ENCODE measurements at regions not wholly inside any gene's neighbourhood (a gene's known extent, or its start where the extent isn't known, plus 50 kb on each side); places are given as distances from the start of the nearest gene placed in this dataset.

DNA sequence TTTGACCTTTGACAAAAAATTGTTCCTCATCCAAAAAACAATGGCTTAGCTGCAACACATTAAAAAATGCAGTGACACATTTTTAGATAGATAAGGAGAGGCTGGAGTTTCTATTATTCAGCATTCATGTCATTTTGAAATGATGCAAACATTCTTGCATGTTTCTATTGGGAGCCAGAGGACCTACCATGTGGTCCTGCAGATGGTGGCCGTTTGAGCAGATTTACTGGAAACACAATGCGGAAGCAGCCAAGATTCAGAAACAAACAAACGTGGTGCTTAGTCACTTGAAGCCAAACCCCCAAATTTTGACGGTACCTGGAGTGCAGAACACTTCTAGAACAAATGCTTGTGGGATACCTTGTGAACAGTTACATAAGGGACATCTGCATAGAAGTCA is 456.7 kb downstream of the PCDH18 start:
- Histone ChIP-seq H3K9ac (ENCODE audit: low read length) (no peak overlapping the region), H3K4me2 (ENCODE audit: low read length, poor library complexity, severe bottlenecking) (no peak overlapping the region), H2AK5ac (ENCODE audit: low read length, severe bottlenecking) (no peak overlapping the region), H3K27me3 (ENCODE audit: control insufficient read depth in 1 of 2, insufficient read depth in 1 of 2, low read length in 2 of 2) (no peaks in the 10 kb centered on the region), H2BK120ac (ENCODE audit: low read depth, low read length) (no peak overlapping the region), H3K27ac (ENCODE audit: low read length, poor library complexity, severe bottlenecking) (no peak overlapping the region), H3K9me3 (ENCODE audit: control insufficient read depth, low read length) (peaks cover 17% of the 10 kb centered on the region), H3K4me1 (ENCODE audit: control insufficient read depth, insufficient read depth, low read depth, low read length) (no peaks in the 10 kb centered on the region), H2BK12ac (ENCODE audit: low read length in 2 of 2) (no peak overlapping the region), H2BK5ac (ENCODE audit: low read depth, low read length, poor library complexity, severe bottlenecking) (no peak overlapping the region), H4K91ac (ENCODE audit: low read length) (no peak overlapping the region), H3K36me3 (ENCODE audit: control insufficient read depth in 1 of 2, insufficient read depth in 2 of 2, low read depth in 1 of 2, low read length in 2 of 2) (peaks cover 0 to 14% of the 10 kb centered on the region in 2 experiments), H3K4me3 (ENCODE audit: insufficient read depth in 1 of 2, low read depth in 1 of 2, low read length in 2 of 2) (no peak overlapping the region), H3K14ac (ENCODE audit: low read length in 2 of 2) (no peak overlapping the region), H3K18ac (ENCODE audit: low read depth in 1 of 2, low read length in 2 of 2) (no peak overlapping the region), H3K79me1 (replicated peaks; ENCODE audit: low read length, poor library complexity, severe bottlenecking) (no peaks in the 10 kb centered on the region), H2AFZ (ENCODE audit: low read depth, low read length) (no peak overlapping the region), H2BK15ac (ENCODE audit: low read depth, poor library complexity, severe bottlenecking) (no peak overlapping the region), H3K4ac (ENCODE audit: low read depth in 1 of 2, low read length in 2 of 2) (no peak overlapping the region), H3K23ac (ENCODE audit: low read length in 2 of 2) (no peak overlapping the region), H4K8ac (ENCODE audit: low read length) (no peak overlapping the region)
- DNase-seq = no peak
- 86% methylated on average over 4 of the region's 4 CpGs for WGBS

DNA sequence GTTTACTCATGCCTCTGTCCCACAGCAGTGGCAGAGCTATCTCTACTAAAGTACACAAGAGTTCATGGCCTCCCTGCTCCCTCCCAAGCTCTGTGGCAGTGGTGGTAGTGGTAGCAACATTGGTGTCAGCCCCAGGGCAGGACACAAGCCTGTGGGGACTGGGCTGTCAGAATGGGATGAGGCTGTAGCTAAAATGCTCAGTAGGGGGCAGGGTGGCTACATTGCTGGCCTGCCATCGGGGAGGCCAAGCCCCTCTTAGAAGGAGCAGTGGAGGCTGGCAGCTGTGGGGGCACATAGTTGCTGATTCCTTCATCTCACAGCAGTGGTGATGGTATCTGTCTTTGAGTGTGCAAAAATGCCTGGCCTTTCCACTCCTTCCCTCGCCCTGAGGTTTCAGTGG is 461.7 kb downstream of the PCDH18 start:
- H3K9ac ChIP-seq (ENCODE audit: low read length) = no peak overlapping the region
- no peaks in the 10 kb centered on the region for H3K79me1 ChIP-seq (replicated peaks; ENCODE audit: low read length, poor library complexity, severe bottlenecking)
- H4K91ac ChIP-seq (ENCODE audit: low read length) = no peak overlapping the region
- peaks cover 0 to 13% of the 10 kb centered on the region in 2 experiments for H3K36me3 ChIP-seq (ENCODE audit: control insufficient read depth in 1 of 2, insufficient read depth in 2 of 2, low read depth in 1 of 2, low read length in 2 of 2)
- H3K27ac ChIP-seq (ENCODE audit: low read length, poor library complexity, severe bottlenecking) = no peak overlapping the region
- no peak overlapping the region for H2AK5ac ChIP-seq (ENCODE audit: low read length, severe bottlenecking)
- no peak overlapping the region for H3K14ac ChIP-seq (ENCODE audit: low read length in 2 of 2)
- no peak overlapping the region for H2BK15ac ChIP-seq (ENCODE audit: low read depth, poor library complexity, severe bottlenecking)
- no peak overlapping the region for H2BK120ac ChIP-seq (ENCODE audit: low read depth, low read length)
- H3K18ac ChIP-seq (ENCODE audit: low read depth in 1 of 2, low read length in 2 of 2) = peak overlapping the region in 1 of 2 experiments; percentile 25
- no peak overlapping the region for H2BK5ac ChIP-seq (ENCODE audit: low read depth, low read length, poor library complexity, severe bottlenecking)
- no peak for DNase-seq
- no peak overlapping the region for H3K4ac ChIP-seq (ENCODE audit: low read depth in 1 of 2, low read length in 2 of 2)
- 94% methylated on average over 2 of the region's 2 CpGs for WGBS
- no peak overlapping the region for H4K8ac ChIP-seq (ENCODE audit: low read length)
- no peak overlapping the region for H3K4me2 ChIP-seq (ENCODE audit: low read length, poor library complexity, severe bottlenecking)
- H3K27me3 ChIP-seq (ENCODE audit: control insufficient read depth in 1 of 2, insufficient read depth in 1 of 2, low read length in 2 of 2) = no peaks in the 10 kb centered on the region
- no peak overlapping the region for H2BK12ac ChIP-seq (ENCODE audit: low read length in 2 of 2)
- no peaks in the 10 kb centered on the region for H3K4me1 ChIP-seq (ENCODE audit: control insufficient read depth, insufficient read depth, low read depth, low read length)
- H3K23ac ChIP-seq (ENCODE audit: low read length in 2 of 2) = no peak overlapping the region
- no peak overlapping the region for H3K4me3 ChIP-seq (ENCODE audit: insufficient read depth in 1 of 2, low read depth in 1 of 2, low read length in 2 of 2)
- H3K9me3 ChIP-seq (ENCODE audit: control insufficient read depth, low read length) = peaks cover 2% of the 10 kb centered on the region
- H2AFZ ChIP-seq (ENCODE audit: low read depth, low read length) = no peak overlapping the region

DNA sequence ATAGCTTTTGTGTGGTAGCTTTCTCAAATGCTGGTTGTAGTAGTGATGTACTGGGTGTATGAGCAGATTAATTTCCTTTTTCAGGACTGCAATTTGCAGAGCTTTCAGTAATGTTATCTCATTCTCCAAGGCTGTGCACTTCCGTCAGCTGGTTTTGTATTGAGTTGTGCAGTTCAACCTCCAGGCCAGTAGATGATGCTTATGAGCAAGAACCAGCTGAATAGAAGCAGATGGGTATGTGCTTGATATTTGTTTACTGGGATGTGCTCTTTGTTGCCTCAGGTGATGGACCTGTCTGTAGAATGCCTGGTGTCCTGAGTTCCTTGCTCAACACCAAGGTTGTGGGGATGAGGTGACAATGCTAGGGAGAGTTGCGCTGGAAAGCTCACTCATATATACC is 462.8 kb downstream of the PCDH18 start:
- Histone ChIP-seq H4K91ac (ENCODE audit: low read length) (no peak overlapping the region), H2BK15ac (ENCODE audit: low read depth, poor library complexity, severe bottlenecking) (no peak overlapping the region), H3K4ac (ENCODE audit: low read depth in 1 of 2, low read length in 2 of 2) (no peak overlapping the region), H4K8ac (ENCODE audit: low read length) (no peak overlapping the region), H2BK5ac (ENCODE audit: low read depth, low read length, poor library complexity, severe bottlenecking) (no peak overlapping the region), H2BK12ac (ENCODE audit: low read length in 2 of 2) (no peak overlapping the region), H3K9ac (ENCODE audit: low read length) (no peak overlapping the region), H2AFZ (ENCODE audit: low read depth, low read length) (no peak overlapping the region), H3K18ac (ENCODE audit: low read depth in 1 of 2, low read length in 2 of 2) (no peak overlapping the region), H3K4me2 (ENCODE audit: low read length, poor library complexity, severe bottlenecking) (no peak overlapping the region), H3K9me3 (ENCODE audit: control insufficient read depth, low read length) (no peaks in the 10 kb centered on the region), H3K4me1 (ENCODE audit: control insufficient read depth, insufficient read depth, low read depth, low read length) (no peaks in the 10 kb centered on the region), H3K79me1 (replicated peaks; ENCODE audit: low read length, poor library complexity, severe bottlenecking) (no peaks in the 10 kb centered on the region), H3K27me3 (ENCODE audit: control insufficient read depth in 1 of 2, insufficient read depth in 1 of 2, low read length in 2 of 2) (no peaks in the 10 kb centered on the region), H3K36me3 (ENCODE audit: control insufficient read depth in 1 of 2, insufficient read depth in 2 of 2, low read depth in 1 of 2, low read length in 2 of 2) (peaks cover 0 to 9% of the 10 kb centered on the region in 2 experiments), H3K27ac (ENCODE audit: low read length, poor library complexity, severe bottlenecking) (no peak overlapping the region), H3K4me3 (ENCODE audit: insufficient read depth in 1 of 2, low read depth in 1 of 2, low read length in 2 of 2) (no peak overlapping the region), H3K23ac (ENCODE audit: low read length in 2 of 2) (no peak overlapping the region), H2BK120ac (ENCODE audit: low read depth, low read length) (no peak overlapping the region), H3K14ac (ENCODE audit: low read length in 2 of 2) (no peak overlapping the region), H2AK5ac (ENCODE audit: low read length, severe bottlenecking) (no peak overlapping the region)
- no peak for DNase-seq
- 100% methylated on average over 2 of the region's 2 CpGs for WGBS

DNA sequence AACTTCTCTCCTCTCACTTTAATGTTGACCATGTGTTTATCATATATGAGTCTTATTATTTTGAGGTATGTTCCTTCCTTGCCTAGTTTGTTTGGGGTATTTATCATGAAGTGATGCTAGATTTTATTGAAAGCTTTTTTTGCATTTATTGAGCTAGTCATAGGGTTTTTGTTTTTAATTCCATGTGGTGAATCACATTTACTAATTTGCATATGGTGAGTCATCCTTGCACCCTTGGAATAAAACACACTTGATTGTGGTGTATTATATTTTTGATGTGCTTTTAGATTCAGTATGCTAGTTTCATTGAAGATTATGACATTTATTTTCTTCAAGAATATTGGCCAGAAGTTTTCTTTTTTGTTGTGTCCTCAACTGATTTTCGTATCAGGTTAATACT is 464.6 kb downstream of the PCDH18 start:
- Histone ChIP-seq H2BK12ac (ENCODE audit: low read length in 2 of 2) (no peak overlapping the region), H2BK120ac (ENCODE audit: low read depth, low read length) (no peak overlapping the region)
- 100% methylated on average over 1 of the region's 1 CpG for WGBS

More for the DNA sequence above, 464.6 kb downstream of the PCDH18 start:
- Histone ChIP-seq H3K27me3 (ENCODE audit: control insufficient read depth in 1 of 2, insufficient read depth in 1 of 2, low read length in 2 of 2) (no peaks in the 10 kb centered on the region), H3K4ac (ENCODE audit: low read depth in 1 of 2, low read length in 2 of 2) (no peak overlapping the region), H3K9ac (ENCODE audit: low read length) (no peak overlapping the region), H3K9me3 (ENCODE audit: control insufficient read depth, low read length) (no peaks in the 10 kb centered on the region), H4K8ac (ENCODE audit: low read length) (no peak overlapping the region), H3K4me3 (ENCODE audit: insufficient read depth in 1 of 2, low read depth in 1 of 2, low read length in 2 of 2) (no peak overlapping the region), H3K4me1 (ENCODE audit: control insufficient read depth, insufficient read depth, low read depth, low read length) (no peaks in the 10 kb centered on the region), H3K14ac (ENCODE audit: low read length in 2 of 2) (no peak overlapping the region), H2BK5ac (ENCODE audit: low read depth, low read length, poor library complexity, severe bottlenecking) (no peak overlapping the region), H3K4me2 (ENCODE audit: low read length, poor library complexity, severe bottlenecking) (no peak overlapping the region), H2AK5ac (ENCODE audit: low read length, severe bottlenecking) (no peak overlapping the region), H3K79me1 (replicated peaks; ENCODE audit: low read length, poor library complexity, severe bottlenecking) (no peaks in the 10 kb centered on the region), H2BK15ac (ENCODE audit: low read depth, poor library complexity, severe bottlenecking) (no peak overlapping the region), H2AFZ (ENCODE audit: low read depth, low read length) (no peak overlapping the region), H3K27ac (ENCODE audit: low read length, poor library complexity, severe bottlenecking) (no peak overlapping the region), H3K36me3 (ENCODE audit: control insufficient read depth in 1 of 2, insufficient read depth in 2 of 2, low read depth in 1 of 2, low read length in 2 of 2) (peaks cover 0 to 16% of the 10 kb centered on the region in 2 experiments), H3K23ac (ENCODE audit: low read length in 2 of 2) (no peak overlapping the region), H4K91ac (ENCODE audit: low read length) (no peak overlapping the region), H3K18ac (ENCODE audit: low read depth in 1 of 2, low read length in 2 of 2) (no peak overlapping the region)
- DNase-seq = no peak
